ENCODE measurements at regions not wholly inside any gene's neighbourhood (a gene's known extent, or its start where the extent isn't known, plus 50 kb on each side); places are given as distances from the start of the nearest gene placed in this dataset.

DNA sequence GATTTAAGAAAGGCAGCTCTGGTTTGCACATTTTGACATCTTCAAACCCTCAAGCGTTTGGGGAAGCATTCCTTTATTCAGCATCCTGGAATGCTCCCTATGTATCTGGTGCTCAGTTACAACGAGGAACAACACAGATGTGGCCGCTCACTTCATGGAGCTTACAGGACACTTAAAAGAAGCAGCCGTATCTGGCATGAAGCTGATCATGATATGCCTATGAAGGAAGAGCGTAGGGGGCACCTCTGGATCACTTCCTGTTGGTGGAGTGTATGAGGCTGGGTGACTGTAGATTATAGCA, 72.3 kb upstream of the TP53I11 start:
- no peak for TF ChIP-seq EZH2 (IDR thresholded peaks at IDR 0.05; ENCODE audit: borderline replicate concordance, low read depth, low read length, severe bottlenecking)
- TF ChIP-seq, protein P1, sequence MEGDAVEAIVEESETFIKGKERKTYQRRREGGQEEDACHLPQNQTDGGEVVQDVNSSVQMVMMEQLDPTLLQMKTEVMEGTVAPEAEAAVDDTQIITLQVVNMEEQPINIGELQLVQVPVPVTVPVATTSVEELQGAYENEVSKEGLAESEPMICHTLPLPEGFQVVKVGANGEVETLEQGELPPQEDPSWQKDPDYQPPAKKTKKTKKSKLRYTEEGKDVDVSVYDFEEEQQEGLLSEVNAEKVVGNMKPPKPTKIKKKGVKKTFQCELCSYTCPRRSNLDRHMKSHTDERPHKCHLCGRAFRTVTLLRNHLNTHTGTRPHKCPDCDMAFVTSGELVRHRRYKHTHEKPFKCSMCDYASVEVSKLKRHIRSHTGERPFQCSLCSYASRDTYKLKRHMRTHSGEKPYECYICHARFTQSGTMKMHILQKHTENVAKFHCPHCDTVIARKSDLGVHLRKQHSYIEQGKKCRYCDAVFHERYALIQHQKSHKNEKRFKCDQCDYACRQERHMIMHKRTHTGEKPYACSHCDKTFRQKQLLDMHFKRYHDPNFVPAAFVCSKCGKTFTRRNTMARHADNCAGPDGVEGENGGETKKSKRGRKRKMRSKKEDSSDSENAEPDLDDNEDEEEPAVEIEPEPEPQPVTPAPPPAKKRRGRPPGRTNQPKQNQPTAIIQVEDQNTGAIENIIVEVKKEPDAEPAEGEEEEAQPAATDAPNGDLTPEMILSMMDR (IDR thresholded peaks at IDR 0.05; ENCODE audit: borderline replicate concordance, extremely low read depth, low read length, poor library complexity, severe bottlenecking) = no peak
- no peak overlapping the region for H3K4me2 ChIP-seq (ENCODE audit: insufficient read depth, low read length)
- H3K36me3 ChIP-seq (ENCODE audit: insufficient read depth, low read length) = no peaks in the 10 kb centered on the region
- peaks cover 9% of the 10 kb centered on the region for H3K4me1 ChIP-seq (ENCODE audit: insufficient read depth, low read length)
- no peak for DNase-seq
- no peak overlapping the region for H3K4me3 ChIP-seq (ENCODE audit: low read depth in 1 of 2, low read length in 2 of 2)
- H3K9me3 ChIP-seq (ENCODE audit: insufficient read depth, low read length, severe bottlenecking) = no peaks in the 10 kb centered on the region
- H3K27ac ChIP-seq (ENCODE audit: low read length) = no peak overlapping the region
- peaks cover 2% of the 10 kb centered on the region for H3K27me3 ChIP-seq (ENCODE audit: insufficient read depth, low read length, poor library complexity)
- no peaks in the 10 kb centered on the region for H4K20me1 ChIP-seq (ENCODE audit: insufficient read depth, low read length)
- H2AFZ ChIP-seq (ENCODE audit: low read depth, low read length) = no peak overlapping the region
- no peak for ATAC-seq (ENCODE audit: insufficient read depth, low read depth)
- H3K79me2 ChIP-seq (ENCODE audit: insufficient read depth, low read length) = no peaks in the 10 kb centered on the region
- no peak overlapping the region for H3K9ac ChIP-seq (ENCODE audit: low read depth, low read length)

GRCh38 chr11:45024316-45024715, 73.6 kb upstream of the TP53I11 start:
- H2AFZ ChIP-seq (ENCODE audit: low read depth, low read length) = no peak overlapping the region
- no peaks in the 10 kb centered on the region for H3K36me3 ChIP-seq (ENCODE audit: insufficient read depth, low read length)
- H3K4me2 ChIP-seq (ENCODE audit: insufficient read depth, low read length) = no peak overlapping the region
- DNase-seq (no peak), ATAC-seq (ENCODE audit: insufficient read depth, low read depth) (no peak)
- H3K27me3 ChIP-seq (ENCODE audit: insufficient read depth, low read length, poor library complexity) = peaks cover 2% of the 10 kb centered on the region
- H3K9ac ChIP-seq (ENCODE audit: low read depth, low read length) = no peak overlapping the region
- H3K4me3 ChIP-seq (ENCODE audit: low read depth in 1 of 2, low read length in 2 of 2) = no peak overlapping the region
- TF ChIP-seq EZH2 (IDR thresholded peaks at IDR 0.05; ENCODE audit: borderline replicate concordance, low read depth, low read length, severe bottlenecking) = no peak
- TF ChIP-seq, protein P1 (IDR thresholded peaks at IDR 0.05; ENCODE audit: borderline replicate concordance, extremely low read depth, low read length, poor library complexity, severe bottlenecking) = no peak
- no peaks in the 10 kb centered on the region for H3K9me3 ChIP-seq (ENCODE audit: insufficient read depth, low read length, severe bottlenecking)
- H3K27ac ChIP-seq (ENCODE audit: low read length) = no peak overlapping the region
- H4K20me1 ChIP-seq (ENCODE audit: insufficient read depth, low read length) = no peaks in the 10 kb centered on the region
- H3K4me1 ChIP-seq (ENCODE audit: insufficient read depth, low read length) = peaks cover 9% of the 10 kb centered on the region
- no peaks in the 10 kb centered on the region for H3K79me2 ChIP-seq (ENCODE audit: insufficient read depth, low read length)

- peaks cover 2% of the 10 kb centered on the region for H3K27me3 ChIP-seq (ENCODE audit: insufficient read depth, low read length, poor library complexity)
- H3K4me2 ChIP-seq (ENCODE audit: insufficient read depth, low read length) = no peak overlapping the region
- DNase-seq (no peak), ATAC-seq (ENCODE audit: insufficient read depth, low read depth) (no peak)
- no peaks in the 10 kb centered on the region for H3K36me3 ChIP-seq (ENCODE audit: insufficient read depth, low read length)
- H3K79me2 ChIP-seq (ENCODE audit: insufficient read depth, low read length) = no peaks in the 10 kb centered on the region
- TF ChIP-seq, protein P1 (IDR thresholded peaks at IDR 0.05; ENCODE audit: borderline replicate concordance, extremely low read depth, low read length, poor library complexity, severe bottlenecking) = no peak
- no peak overlapping the region for H3K4me3 ChIP-seq (ENCODE audit: low read depth in 1 of 2, low read length in 2 of 2)
- H3K4me1 ChIP-seq (ENCODE audit: insufficient read depth, low read length) = peaks cover 9% of the 10 kb centered on the region
- no peaks in the 10 kb centered on the region for H3K9me3 ChIP-seq (ENCODE audit: insufficient read depth, low read length, severe bottlenecking)
- H4K20me1 ChIP-seq (ENCODE audit: insufficient read depth, low read length) = no peaks in the 10 kb centered on the region
- H3K9ac ChIP-seq (ENCODE audit: low read depth, low read length) = no peak overlapping the region
- no peak overlapping the region for H3K27ac ChIP-seq (ENCODE audit: low read length)
- no peak overlapping the region for H2AFZ ChIP-seq (ENCODE audit: low read depth, low read length)
Measured at GRCh38 chr11:45024846-45025588, 74.3 kb upstream of the TP53I11 start.

All from DND-41 (cell line).